ENCODE measurements at regions not wholly inside any gene's neighbourhood (a gene's known extent, or its start where the extent isn't known, plus 50 kb on each side); places are given as distances from the start of the nearest gene placed in this dataset.

GRCh38 chr13:50355797-50356196 is 340.6 kb downstream of the KCNRG start:
- Histone ChIP-seq H3K4me2 (ENCODE audit: low read depth, low read length) (no peak overlapping the region), H3K4me3 (ENCODE audit: insufficient read depth, low read depth, low read length) (no peak overlapping the region), H2AK5ac (ENCODE audit: low read depth, low read length) (no peak overlapping the region), H3K4me1 (ENCODE audit: control insufficient read depth, insufficient read depth, low read length) (peaks cover 16% of the 10 kb centered on the region), H2BK120ac (ENCODE audit: low read depth, low read length) (no peak overlapping the region), H3K9me3 (ENCODE audit: control insufficient read depth, insufficient read depth, low read length) (no peaks in the 10 kb centered on the region), H3K27me3 (ENCODE audit: control insufficient read depth, insufficient read depth, low read length) (no peaks in the 10 kb centered on the region; the same call in 1 of the 2 replicates), H3K36me3 (ENCODE audit: control insufficient read depth, insufficient read depth, low read length) (no peaks in the 10 kb centered on the region), H3K18ac (ENCODE audit: low read depth, low read length) (no peak overlapping the region), H2AFZ (replicated peaks; ENCODE audit: low read length, poor library complexity) (no peak overlapping the region), H2AK9ac (replicated peaks; ENCODE audit: low read depth, low read length, poor library complexity) (no peak overlapping the region), H3K56ac (ENCODE audit: extremely low read depth, insufficient read depth, low read length) (no peak overlapping the region), H2BK20ac (ENCODE audit: low read depth, low read length) (no peak overlapping the region), H3K9me1 (ENCODE audit: insufficient read depth, low read length) (peaks cover 13% of the 10 kb centered on the region; the same call in 1 of the 2 replicates), H3K23ac (ENCODE audit: low read depth, low read length) (no peak overlapping the region), H4K8ac (ENCODE audit: low read depth in 2 of 2, low read length in 2 of 2) (no peak overlapping the region), H3K14ac (replicated peaks; ENCODE audit: low read depth, low read length) (no peak overlapping the region), H3K9ac (ENCODE audit: low read depth, low read length) (no peak overlapping the region), H3K4ac (ENCODE audit: low read depth, low read length) (no peak overlapping the region), H4K20me1 (ENCODE audit: insufficient read depth, low read length) (no peaks in the 10 kb centered on the region), H2BK5ac (ENCODE audit: low read depth, low read length, poor library complexity, severe bottlenecking) (no peak overlapping the region), H3K79me1 (ENCODE audit: low read depth in 1 of 2, low read length in 2 of 2) (no peaks in the 10 kb centered on the region), H4K91ac (ENCODE audit: insufficient read depth, low read depth, low read length) (no peak overlapping the region), H2BK15ac (ENCODE audit: low read depth, low read length) (no peak overlapping the region), H3K27ac (ENCODE audit: insufficient read depth, low read length) (no peak overlapping the region), H4K5ac (ENCODE audit: low read depth, low read length) (no peak overlapping the region)
- CTCF ChIA-PET, result interaction anchor here (0.6 to 0.7 kb wide), 2 partner anchors 12 to 153 kb away, joined by 3 read pairs; no protein-coding TSS in a partner anchor
- dilution Hi-C loops (cut with HindIII; ENCODE audit: low sequenced_read_pairs, unreplicated experiment), result no loop called here
- 100% methylated on average over 1 of the region's 4 CpGs; no CpG with 5 or more reads in 1 of the 2 experiments for WGBS, 2 experiments (ENCODE audit: extremely low coverage in 2 of 2, insufficient read length in 1 of 2)
- ATAC-seq (ENCODE audit: low read depth) (no peak), DNase-seq (no peak)
- intact Hi-C loops (cut with micrococcal nuclease), result no loop called here
- in situ Hi-C loops (cut with MboI; ENCODE audit: low sequenced_read_pairs), result no loop called here
- POLR2A ChIA-PET (ENCODE audit: unreplicated experiment), result no interaction called here
- no peak for TF ChIP-seq USF2 (IDR thresholded peaks at IDR 0.05; ENCODE audit: low read depth, low read length)
- no peak for TF ChIP-seq SMC3 (IDR thresholded peaks at IDR 0.05; ENCODE audit: low read depth, low read length)
- TF ChIP-seq FOS (IDR thresholded peaks at IDR 0.05; ENCODE audit: low read depth, low read length), result no peak
- TF ChIP-seq CHD1 (IDR thresholded peaks at IDR 0.05; ENCODE audit: low read depth, low read length), result no peak
- TF ChIP-seq ELK1 (IDR thresholded peaks at IDR 0.05; ENCODE audit: borderline replicate concordance, low read depth, low read length), result no peak
- TF ChIP-seq CEBPB (IDR thresholded peaks at IDR 0.05; ENCODE audit: low read depth, low read length), result no peak
- no peak for TF ChIP-seq MXI1 (IDR thresholded peaks at IDR 0.05; ENCODE audit: borderline replicate concordance, low read depth, low read length)
- TF ChIP-seq RFX5 (IDR thresholded peaks at IDR 0.05; ENCODE audit: low read depth, low read length), result no peak
- no peak for TF ChIP-seq MAFK (IDR thresholded peaks at IDR 0.05; ENCODE audit: low read depth, low read length)
- TF ChIP-seq MAZ (IDR thresholded peaks at IDR 0.05; ENCODE audit: borderline replicate concordance, low read depth, low read length), result no peak
- no peak for TF ChIP-seq RAD21 (IDR thresholded peaks at IDR 0.05; ENCODE audit: low read length)
- no peak for TF ChIP-seq CTCF (conservative IDR thresholded peaks at IDR 0.05; ENCODE audit: low read depth, low read length)
- TF ChIP-seq POLR2A (IDR thresholded peaks at IDR 0.05; ENCODE audit: low read depth, low read length), result no peak
- BruUV-seq (replicated peaks), result no TSS peak
